PFSK-1 (cell line): ENCODE measurements at regions not wholly inside any gene's neighbourhood (a gene's known extent, or its start where the extent isn't known, plus 50 kb on each side); places are given as distances from the start of the nearest gene placed in this dataset.

Experiments used
- FOXP2 ChIP-seq: optimal IDR thresholded peaks from 2 replicates; pipeline ENCODE3; 2011; ENCODE audit warnings: borderline replicate concordance, control low read depth, inconsistent platforms; ENCODE audit not compliant: insufficient read depth; ENCODE audit errors: extremely low read length, extremely low read depth
- POLR2AphosphoS5 ChIP-seq: IDR thresholded peaks from 2 replicates; pipeline ENCODE4 v1.6.1; 2012; ENCODE audit warnings: low read depth, mild to moderate bottlenecking, control low read depth, low read length, moderate library complexity
- REST ChIP-seq, 2 experiments: IDR thresholded peaks; 2 replicates each; pipeline versions ENCODE4 v1.6.1 to v1.8.0; 2011 to 2012; ENCODE audit warnings: low read depth in 2 of 2, low read length in 2 of 2, control low read depth in 1 of 2, inconsistent platforms in 1 of 2, mild to moderate bottlenecking in 1 of 2, moderate library complexity in 1 of 2; ENCODE audit not compliant: insufficient read depth in 1 of 2
- SIN3A ChIP-seq: IDR thresholded peaks from 2 replicates; pipeline ENCODE4 v1.6.1; 2012; ENCODE audit warnings: mild to moderate bottlenecking, low read length, moderate library complexity, borderline replicate concordance; ENCODE audit not compliant: insufficient read depth
- TAF1 ChIP-seq: IDR thresholded peaks from 2 replicates; pipeline ENCODE4 v1.6.1; 2012; ENCODE audit warnings: low read length, control low read depth, borderline replicate concordance; ENCODE audit not compliant: insufficient read depth

- TF ChIP-seq SIN3A (no peak), TAF1 (no peak), REST (IDR thresholded peaks at IDR 0.05; ENCODE audit: insufficient read depth in 1 of 2, low read depth in 2 of 2, low read length in 2 of 2) (no peak), POLR2AphosphoS5 (no peak), FOXP2 (no peak)
These were observed 102.2 kb upstream of the USP15 start for GRCh38 chr12:62158013-62158412.

GRCh38 chr12:62158461-62159360 is 101.5 kb upstream of the USP15 start:
- TF ChIP-seq REST (IDR thresholded peaks at IDR 0.05; ENCODE audit: insufficient read depth in 1 of 2, low read depth in 2 of 2, low read length in 2 of 2) (no peak), FOXP2 (no peak), SIN3A (no peak), POLR2AphosphoS5 (no peak), TAF1 (no peak)

GRCh38 chr12:62162214-62162613 is 98.0 kb upstream of the USP15 start:
- TF ChIP-seq SIN3A (no peak), REST (IDR thresholded peaks at IDR 0.05; ENCODE audit: insufficient read depth in 1 of 2, low read depth in 2 of 2, low read length in 2 of 2) (no peak), TAF1 (no peak), POLR2AphosphoS5 (no peak), FOXP2 (no peak)

GRCh38 chr12:62163368-62163767 is 96.8 kb upstream of the USP15 start:
- no peak for TF ChIP-seq POLR2AphosphoS5
- no peak for TF ChIP-seq REST (IDR thresholded peaks at IDR 0.05; ENCODE audit: insufficient read depth in 1 of 2, low read depth in 2 of 2, low read length in 2 of 2)
- no peak for TF ChIP-seq TAF1
- no peak for TF ChIP-seq SIN3A
- no peak for TF ChIP-seq FOXP2

- no peak for TF ChIP-seq SIN3A
- TF ChIP-seq FOXP2 = no peak
- TF ChIP-seq POLR2AphosphoS5 = no peak
- TF ChIP-seq REST (IDR thresholded peaks at IDR 0.05; ENCODE audit: insufficient read depth in 1 of 2, low read depth in 2 of 2, low read length in 2 of 2) = no peak
These were observed 96.2 kb upstream of the USP15 start for GRCh38 chr12:62164036-62164435.
